ENCODE measurements at regions not wholly inside any gene's neighbourhood (a gene's known extent, or its start where the extent isn't known, plus 50 kb on each side); places are given as distances from the start of the nearest gene placed in this dataset.
"Not testable (repeated sequence)": the region's sequence is repeated elsewhere in the genome, so short reads cannot be mapped to it uniquely, and the experiment has no call there.

- no peak for DNase-seq (ENCODE audit: low read depth)
Observed at GRCh38 chr7:52360541-52360940, 674.9 kb upstream of the POM121L12 start.

GRCh38 chr7:52355053-52355452, 680.4 kb upstream of the POM121L12 start:
- no peak for DNase-seq (ENCODE audit: low read depth)

GRCh38 chr7:52352013-52352981, 683.1 kb upstream of the POM121L12 start:
- DNase-seq (ENCODE audit: low read depth), result no peak

- no peak for DNase-seq (ENCODE audit: low read depth)
Observed at GRCh38 chr7:52344015-52344414, 691.4 kb upstream of the POM121L12 start.

GRCh38 chr7:52340067-52340466, 695.4 kb upstream of the POM121L12 start:
- no peak for DNase-seq (ENCODE audit: low read depth)

GRCh38 chr7:52328328-52328727, 707.1 kb upstream of the POM121L12 start:
- DNase-seq (ENCODE audit: low read depth), result not testable (repeated sequence)

GRCh38 chr7:52325237-52325636, 710.2 kb upstream of the POM121L12 start:
- DNase-seq (ENCODE audit: low read depth), result no peak

- no peak for DNase-seq (ENCODE audit: low read depth)
Observed at GRCh38 chr7:52323202-52323746, 712.2 kb upstream of the POM121L12 start.

GRCh38 chr7:52320610-52321009, 714.8 kb upstream of the POM121L12 start:
- DNase-seq (ENCODE audit: low read depth), result no peak

- DNase-seq (ENCODE audit: low read depth), result no peak
Observed at GRCh38 chr7:52317921-52318320, 717.5 kb upstream of the POM121L12 start.

- no peak for DNase-seq (ENCODE audit: low read depth)
Observed at GRCh38 chr7:52311886-52312285, 723.5 kb upstream of the POM121L12 start.

GRCh38 chr7:52309631-52310030, 725.8 kb upstream of the POM121L12 start:
- DNase-seq (ENCODE audit: low read depth), result no peak

- DNase-seq (ENCODE audit: low read depth), result no peak
Observed at GRCh38 chr7:52302765-52303520, 732.5 kb upstream of the POM121L12 start.

- DNase-seq (ENCODE audit: low read depth), result no peak
Observed at GRCh38 chr7:52297128-52297527, 738.3 kb upstream of the POM121L12 start.

- no peak for DNase-seq (ENCODE audit: low read depth)
Observed at GRCh38 chr7:52294942-52295341, 740.5 kb upstream of the POM121L12 start.

- no peak for DNase-seq (ENCODE audit: low read depth)
Observed at GRCh38 chr7:52289247-52289646, 746.2 kb upstream of the POM121L12 start.

GRCh38 chr7:52287698-52288097, 747.7 kb upstream of the POM121L12 start:
- no peak for DNase-seq (ENCODE audit: low read depth)

GRCh38 chr7:52285689-52286088, 749.7 kb upstream of the POM121L12 start:
- no peak for DNase-seq (ENCODE audit: low read depth)

GRCh38 chr7:52283335-52283734, 752.1 kb upstream of the POM121L12 start:
- DNase-seq (ENCODE audit: low read depth), result no peak

- DNase-seq (ENCODE audit: low read depth), result no peak
Observed at GRCh38 chr7:52273685-52274610, 761.5 kb upstream of the POM121L12 start.

GRCh38 chr7:52271703-52272102, 763.7 kb upstream of the POM121L12 start:
- no peak for DNase-seq (ENCODE audit: low read depth)
